H1 (cell line): ENCODE measurements at regions not wholly inside any gene's neighbourhood (a gene's known extent, or its start where the extent isn't known, plus 50 kb on each side); places are given as distances from the start of the nearest gene placed in this dataset.

ENCODE experiments used
- CTCF ChIA-PET: fragments of 300-600 bp; sonication (Branson Sonifier 250); formaldehyde crosslinking; loops from one replicate; lab custom pipeline; 2021; ENCODE audit not compliant: partially characterized antibody; lab: Charles Lee
- POLR2A ChIA-PET: fragments of 300-600 bp; sonication (Branson Sonifier 250); formaldehyde crosslinking; loops from one replicate; lab custom pipeline; 2021; ENCODE audit warnings: inconsistent platforms; ENCODE audit not compliant: partially characterized antibody; lab: Charles Lee
- DNase-seq, 2 experiments: peaks; one replicate each; pipeline versions ENCODE4 v3.0.0 to v3.0.0-alpha.2; 2010 to 2022; ENCODE audit warnings: low spot score in 2 of 2, low read depth in 1 of 2, mixed read lengths in 1 of 2
- FAIRE-seq: peaks from 2 replicates; lab custom pipeline; 2011; peaks lifted over from hg19 to GRCh38; lab: Jason Lieb, UNC
- H2AFZ ChIP-seq: 2 replicates; pipeline ENCODE4 v1.8.1; 2012; ENCODE audit warnings: low read length, inconsistent platforms
- H2AK5ac ChIP-seq: 2 replicates; pipeline ENCODE4 v1.6.1; 2013; ENCODE audit warnings: low read depth, low read length
- H2BK120ac ChIP-seq: replicated peaks from 2 replicates; pipeline ENCODE3; 2013; ENCODE audit warnings: low read depth, low read length, inconsistent platforms
- H2BK12ac ChIP-seq: 2 replicates; pipeline ENCODE4 v1.6.1; 2013; ENCODE audit warnings: low read depth, low read length
- H2BK15ac ChIP-seq: 2 replicates; pipeline ENCODE4 v1.6.1; 2013; ENCODE audit warnings: low read length
- H2BK20ac ChIP-seq: 2 replicates; pipeline ENCODE4 v1.6.1; 2013; ENCODE audit warnings: low read length
- H2BK5ac ChIP-seq: 2 replicates; pipeline ENCODE4 v1.6.1; 2013; ENCODE audit warnings: low read depth, low read length
- H3K14ac ChIP-seq: 2 replicates; pipeline ENCODE4 v1.6.1; 2013; ENCODE audit warnings: inconsistent platforms; ENCODE audit not compliant: insufficient read length
- H3K18ac ChIP-seq: 2 replicates; pipeline ENCODE4 v1.6.1; 2013; ENCODE audit warnings: low read length; ENCODE audit errors: extremely low read depth
- H3K23ac ChIP-seq: 2 replicates; pipeline ENCODE4 v1.6.1; 2013; ENCODE audit warnings: inconsistent platforms; ENCODE audit not compliant: insufficient read length
- H3K23me2 ChIP-seq: 2 replicates; pipeline ENCODE4 v1.6.1; 2013; ENCODE audit warnings: low read depth, low read length
- H3K27ac ChIP-seq: 2 replicates; pipeline ENCODE4 v1.6.1; 2011; ENCODE audit warnings: low read depth, low read length, inconsistent platforms
- H3K27me3 ChIP-seq, 4 experiments: replicated peaks in 1 of 4; 1 replicate in 1 of 4; 2 replicates in 3 of 4; pipeline versions ENCODE4 v1.6.1 to v1.8.1; 2011 to 2013; ENCODE audit warnings: low read length in 3 of 4, mild to moderate bottlenecking in 3 of 4, inconsistent platforms in 2 of 4, mixed read lengths in 2 of 4, moderate library complexity in 1 of 4; ENCODE audit not compliant: control insufficient read depth in 3 of 4, insufficient read depth in 3 of 4; ENCODE audit errors: extremely low read depth in 1 of 4
- H3K36me3 ChIP-seq, 4 experiments: 2 replicates each; pipeline versions ENCODE4 v1.6.1 to v1.8.1; 2011 to 2013; ENCODE audit warnings: mild to moderate bottlenecking in 4 of 4, low read length in 3 of 4, moderate library complexity in 2 of 4, control low read depth in 1 of 4, inconsistent platforms in 1 of 4; ENCODE audit not compliant: insufficient read depth in 4 of 4, control insufficient read depth in 2 of 4
- H3K4ac ChIP-seq: replicated peaks from 2 replicates; pipeline ENCODE3; 2013; ENCODE audit warnings: low read length, low read depth, mixed read lengths, inconsistent platforms; ENCODE audit not compliant: insufficient read length
- H3K4me1 ChIP-seq, 4 experiments: replicated peaks in 1 of 4; 1 replicate in 1 of 4; 2 replicates in 3 of 4; pipeline versions ENCODE4 v1.6.1 to v1.8.1; 2011 to 2013; ENCODE audit warnings: low read length in 3 of 4, inconsistent platforms in 2 of 4, mixed read lengths in 1 of 4; ENCODE audit not compliant: insufficient read depth in 4 of 4, control insufficient read depth in 3 of 4
- H3K4me2 ChIP-seq, 2 experiments: 2 replicates each; pipeline versions ENCODE4 v1.6.1 to v1.8.1; 2011 to 2013; ENCODE audit warnings: low read depth in 2 of 2, low read length in 2 of 2, control low read depth in 1 of 2, inconsistent platforms in 1 of 2, mild to moderate bottlenecking in 1 of 2; ENCODE audit not compliant: insufficient read depth in 1 of 2
- H3K4me3 ChIP-seq, 4 experiments: fragments of 200-600, 300-600 bp in 1 of 4; sonication (generic), shearing (Covaris generic), sonication (Bioruptor Twin) in 1 of 4; 2 replicates each; pipeline versions ENCODE4 v1.5.1 to v1.8.1; 2011 to 2016; ENCODE audit warnings: low read length in 4 of 4, low read depth in 3 of 4, control low read depth in 2 of 4, inconsistent platforms in 2 of 4, mild to moderate bottlenecking in 2 of 4, mixed read lengths in 1 of 4, moderate library complexity in 1 of 4; ENCODE audit not compliant: insufficient read depth in 2 of 4; ENCODE audit errors: extremely low read depth in 1 of 4
- H3K56ac ChIP-seq: replicated peaks from 2 replicates; pipeline ENCODE3; 2013; ENCODE audit warnings: low read depth, mild to moderate bottlenecking, mixed read lengths, low read length, inconsistent platforms; ENCODE audit not compliant: insufficient read length
- H3K79me1 ChIP-seq: 2 replicates; pipeline ENCODE4 v1.6.1; 2013; ENCODE audit warnings: low read depth, low read length, control low read depth
- H3K79me2 ChIP-seq, 2 experiments: 2 replicates each; pipeline versions ENCODE4 v1.6.1 to v1.8.1; 2012 to 2013; ENCODE audit warnings: low read length in 2 of 2, mild to moderate bottlenecking in 2 of 2, inconsistent platforms in 1 of 2; ENCODE audit not compliant: insufficient read depth in 2 of 2, control insufficient read depth in 1 of 2
- H3K9ac ChIP-seq, 4 experiments: replicated peaks in 1 of 4; 1 replicate in 1 of 4; 2 replicates in 3 of 4; pipeline versions ENCODE4 v1.6.1 to v1.8.1; 2011 to 2013; ENCODE audit warnings: low read depth in 3 of 4, low read length in 3 of 4, control low read depth in 2 of 4, mild to moderate bottlenecking in 2 of 4, moderate library complexity in 2 of 4, inconsistent platforms in 1 of 4; ENCODE audit errors: extremely low read depth in 1 of 4
- H3K9me3 ChIP-seq, 2 experiments: 2 replicates each; pipeline versions ENCODE4 v1.6.1 to v1.8.1; 2012 to 2013; ENCODE audit warnings: mild to moderate bottlenecking in 2 of 2, moderate library complexity in 2 of 2, control low read depth in 1 of 2, inconsistent platforms in 1 of 2, low read depth in 1 of 2, low read length in 1 of 2, mixed read lengths in 1 of 2; ENCODE audit not compliant: insufficient read depth in 2 of 2
- H4K20me1 ChIP-seq, 2 experiments: replicated peaks in 1 of 2; 2 replicates each; pipeline versions ENCODE3 to v1.8.1; 2011 to 2013; ENCODE audit warnings: inconsistent platforms in 2 of 2, low read length in 2 of 2, mild to moderate bottlenecking in 1 of 2; ENCODE audit not compliant: insufficient read depth in 2 of 2, control insufficient read depth in 1 of 2
- H4K5ac ChIP-seq: 2 replicates; pipeline ENCODE4 v1.6.1; 2013; ENCODE audit warnings: low read length, low read depth, mixed read lengths, inconsistent platforms; ENCODE audit not compliant: insufficient read length
- H4K8ac ChIP-seq: 2 replicates; pipeline ENCODE4 v1.8.0; 2013; ENCODE audit warnings: mild to moderate bottlenecking, moderate library complexity, low read length, inconsistent platforms; ENCODE audit not compliant: insufficient read depth; ENCODE audit errors: extremely low read depth
- H4K91ac ChIP-seq: replicated peaks from 2 replicates; pipeline ENCODE3; 2013; ENCODE audit warnings: low read length, mixed read lengths, inconsistent platforms; ENCODE audit not compliant: insufficient read length
- BACH1 ChIP-seq: IDR thresholded peaks from 2 replicates; pipeline ENCODE4 v1.6.1; 2012; ENCODE audit warnings: low read length, improper control_type of control experiment
- BCL11A ChIP-seq, 2 experiments: IDR thresholded peaks; one replicate each; pipeline ENCODE4 v1.6.1; 2011; ENCODE audit warnings: low read depth in 2 of 2, low read length in 2 of 2, mild to moderate bottlenecking in 2 of 2
- BRCA1 ChIP-seq: IDR thresholded peaks from 2 replicates; pipeline ENCODE4 v1.6.1; 2012; ENCODE audit warnings: low read depth, low read length, improper control_type of control experiment
- EGR1 ChIP-seq: IDR thresholded peaks from 2 replicates; pipeline ENCODE4 v1.6.1; 2011; ENCODE audit warnings: low read depth, low read length, borderline replicate concordance
- GTF2F1 ChIP-seq: IDR thresholded peaks from 2 replicates; pipeline ENCODE4 v1.6.1; 2012; ENCODE audit warnings: low read depth, low read length, improper control_type of control experiment, borderline replicate concordance
- HDAC2 ChIP-seq, 2 experiments: fragments of 300-600 bp in 1 of 2; sonication (generic) in 1 of 2; IDR thresholded peaks; 2 replicates each; pipeline ENCODE4 v1.6.1; 2011 to 2012; ENCODE audit warnings: low read depth in 2 of 2, low read length in 2 of 2, mild to moderate bottlenecking in 2 of 2, moderate library complexity in 2 of 2, borderline replicate concordance in 1 of 2, inconsistent platforms in 1 of 2
- NANOG ChIP-seq: IDR thresholded peaks from 2 replicates; pipeline ENCODE4 v1.6.1; 2011; ENCODE audit warnings: low read length, low read depth, mild to moderate bottlenecking, inconsistent platforms; ENCODE audit not compliant: insufficient read depth, poor library complexity, severe bottlenecking
- NRF1 ChIP-seq: IDR thresholded peaks from 2 replicates; pipeline ENCODE4 v1.6.1; 2011; ENCODE audit warnings: mild to moderate bottlenecking, low read depth, low read length, improper control_type of control experiment
- PHF8 ChIP-seq: fragments of 200-600 bp; sonication (generic); conservative IDR thresholded peaks from 2 replicates; pipeline ENCODE4 v1.7.1; 2012; ENCODE audit warnings: low read depth, mild to moderate bottlenecking, inconsistent platforms, low read length, moderate library complexity
- RXRA ChIP-seq: IDR thresholded peaks from 2 replicates; pipeline ENCODE4 v1.6.1; 2011; ENCODE audit warnings: low read depth, mild to moderate bottlenecking, low read length, moderate library complexity; ENCODE audit not compliant: insufficient read depth
- SIX5 ChIP-seq: IDR thresholded peaks from 2 replicates; pipeline ENCODE4 v1.6.1; 2011; ENCODE audit warnings: mild to moderate bottlenecking, low read depth, low read length
- SP2 ChIP-seq: IDR thresholded peaks from 2 replicates; pipeline ENCODE4 v1.6.1; 2012; ENCODE audit warnings: mild to moderate bottlenecking, low read length, inconsistent platforms
- SRF ChIP-seq: IDR thresholded peaks from 2 replicates; pipeline ENCODE4 v1.6.1; 2011; ENCODE audit warnings: mild to moderate bottlenecking, low read depth, low read length, moderate library complexity
- TAF7 ChIP-seq: optimal IDR thresholded peaks from 2 replicates; pipeline ENCODE3; 2011; ENCODE audit warnings: low read depth, mild to moderate bottlenecking, inconsistent platforms, low read length, moderate library complexity, borderline replicate concordance
- TCF12 ChIP-seq: IDR thresholded peaks from 2 replicates; pipeline ENCODE4 v1.6.1; 2011; ENCODE audit warnings: low read depth, mild to moderate bottlenecking, low read length
- WGBS, 2 experiments: shearing (Covaris generic) in 1 of 2; methylation state at CpG; one replicate each; pipeline versions ENCODE4 v1.1.6 to v1.1.7; 2013 to 2015; ENCODE audit warnings: low lambda C conversion rate in 2 of 2, mixed read lengths in 2 of 2, inconsistent platforms in 1 of 2, low coverage in 1 of 2, missing lambda C conversion rate in 1 of 2; ENCODE audit not compliant: insufficient replicate concordance in 2 of 2, insufficient coverage in 1 of 2, insufficient read length in 1 of 2; ENCODE audit errors: extremely low coverage in 1 of 2, missing lambda C conversion rate in 1 of 2; 5-methylcytosine and 5-hydroxymethylcytosine counted together

- Histone ChIP-seq H2BK15ac (no peak overlapping the region), H4K20me1 (no peaks in the 10 kb centered on the region), H3K9ac (no peak overlapping the region), H3K4me2 (no peak overlapping the region), H3K27ac (no peak overlapping the region), H3K18ac (no peak overlapping the region), H2AK5ac (no peak overlapping the region), H2AFZ (0 out of 2 replicates have a peak overlapping the region, but pooled peaks have one; percentile 21), H2BK20ac (no peak overlapping the region), H3K23me2 (no peaks in the 10 kb centered on the region), H3K4ac (no peak overlapping the region), H3K4me1 (peaks cover 0 to 3% (median 0%) of the 10 kb centered on the region in 4 experiments; a peak in 1 of 7 replicates), H3K27me3 (no peaks in the 10 kb centered on the region), H2BK5ac (no peak overlapping the region), H3K4me3 (no peak overlapping the region), H2BK120ac (no peak overlapping the region), H3K56ac (no peak overlapping the region), H4K8ac (no peak overlapping the region), H3K23ac (no peak overlapping the region), H2BK12ac (no peak overlapping the region), H3K14ac (no peak overlapping the region), H3K79me1 (no peaks in the 10 kb centered on the region), H3K36me3 (no peaks in the 10 kb centered on the region), H4K91ac (no peak overlapping the region), H3K9me3 (no peaks in the 10 kb centered on the region), H4K5ac (no peak overlapping the region), H3K79me2 (no peaks in the 10 kb centered on the region)
- FAIRE-seq (no peak), DNase-seq (no peak)
- POLR2A ChIA-PET: interaction anchor here (0.6 kb wide), 1 partner anchor 53 kb away, joined by 3 read pairs; no protein-coding TSS in a partner anchor
- 88% methylated on average over 1 of the region's 1 CpG; no CpG with 5 or more reads in 1 of the 2 experiments for WGBS, 2 experiments
- CTCF ChIA-PET: no interaction called here
- TF ChIP-seq TAF7 (no peak), NRF1 (no peak), SIX5 (no peak), PHF8 (no peak), RXRA (no peak), HDAC2 (IDR thresholded peaks at IDR 0.05; ENCODE audit: borderline replicate concordance in 1 of 2, low read depth in 2 of 2, low read length in 2 of 2) (no peak), BACH1 (no peak), EGR1 (no peak), NANOG (no peak), SRF (no peak), TCF12 (no peak), GTF2F1 (no peak), BCL11A (IDR thresholded peaks at IDR 0.05; ENCODE audit: low read depth in 2 of 2, low read length in 2 of 2) (no peak), SP2 (no peak), BRCA1 (no peak)
Observed at GRCh38 chr4:115883847-115884246, 770.4 kb upstream of the NDST4 start.
